CD14-positive monocyte (primary cell): ENCODE measurements at regions not wholly inside any gene's neighbourhood (a gene's known extent, or its start where the extent isn't known, plus 50 kb on each side); places are given as distances from the start of the nearest gene placed in this dataset.

ENCODE experiments used
- DNase-seq, 3 donors: peaks; one replicate each; pipeline ENCODE4 v3.0.0-alpha.2; 2011 to 2022
- H2AFZ ChIP-seq: 2 replicates; pipeline ENCODE4 v1.6.0; 2012; ENCODE audit warnings: mild to moderate bottlenecking, low read depth, low read length, inconsistent platforms; ENCODE audit not compliant: insufficient read depth, poor library complexity, severe bottlenecking
- H3K27ac ChIP-seq, 2 donors: 1 replicate in 1 of 2; 2 replicates in 1 of 2; pipeline ENCODE4 v1.5.1; 2012 to 2013; ENCODE audit warnings: low read length in 2 of 2, control low read depth in 1 of 2, inconsistent platforms in 1 of 2, low read depth in 1 of 2, mild to moderate bottlenecking in 1 of 2
- H3K27me3 ChIP-seq, 2 donors: one replicate each; pipeline versions ENCODE4 v1.6.0 to v1.6.1; 2011 to 2013; ENCODE audit warnings: low read length in 2 of 2; ENCODE audit not compliant: control insufficient read depth in 2 of 2, insufficient read depth in 2 of 2
- H3K36me3 ChIP-seq, 2 donors: replicated peaks in 1 of 2; 1 replicate in 1 of 2; 2 replicates in 1 of 2; pipeline versions ENCODE4 v1.5.1 to v1.6.1; 2012 to 2013; ENCODE audit warnings: low read length in 2 of 2, control low read depth in 1 of 2, inconsistent platforms in 1 of 2, mild to moderate bottlenecking in 1 of 2; ENCODE audit not compliant: insufficient read depth in 2 of 2, control insufficient read depth in 1 of 2
- H3K4me1 ChIP-seq, 2 donors: 1 replicate in 1 of 2; 2 replicates in 1 of 2; pipeline versions ENCODE4 v1.5.1 to v1.6.1; 2012 to 2013; ENCODE audit warnings: low read length in 2 of 2, control low read depth in 1 of 2, inconsistent platforms in 1 of 2, mild to moderate bottlenecking in 1 of 2, moderate library complexity in 1 of 2; ENCODE audit not compliant: insufficient read depth in 2 of 2, control insufficient read depth in 1 of 2
- H3K4me2 ChIP-seq: replicated peaks from 2 replicates; pipeline ENCODE3; 2012; ENCODE audit warnings: low read length, moderate library complexity, mild to moderate bottlenecking; ENCODE audit not compliant: poor library complexity, severe bottlenecking; ENCODE audit errors: extremely low read depth
- H3K4me3 ChIP-seq, 3 experiments: fragments of 200-600 bp in 1 of 3; sonication (generic) in 1 of 3; replicated peaks in 1 of 3; 1 replicate in 2 of 3; 2 replicates in 1 of 3; pipeline ENCODE4 v1.5.1; 2011 to 2013; ENCODE audit warnings: low read length in 3 of 3, mild to moderate bottlenecking in 3 of 3, control low read depth in 2 of 3, low read depth in 2 of 3, inconsistent platforms in 1 of 3, moderate library complexity in 1 of 3
- H3K79me2 ChIP-seq: 2 replicates; pipeline ENCODE4 v1.6.0; 2012; ENCODE audit warnings: mild to moderate bottlenecking, control low read depth, inconsistent platforms, low read length, moderate library complexity; ENCODE audit not compliant: insufficient read depth
- H3K9ac ChIP-seq: 2 replicates; pipeline ENCODE4 v1.6.0; 2017; ENCODE audit warnings: low read length, mild to moderate bottlenecking; ENCODE audit not compliant: insufficient read depth, poor library complexity, severe bottlenecking
- H3K9me3 ChIP-seq, 2 donors: replicated peaks in 1 of 2; 1 replicate in 1 of 2; 2 replicates in 1 of 2; pipeline versions ENCODE4 v1.5.1 to v1.6.1; 2012 to 2013; ENCODE audit warnings: low read length in 2 of 2, control low read depth in 1 of 2; ENCODE audit not compliant: control insufficient read depth in 1 of 2, insufficient read depth in 1 of 2
- H4K20me1 ChIP-seq: 2 replicates; pipeline ENCODE4 v1.6.0; 2012; ENCODE audit warnings: mild to moderate bottlenecking, low read length, control low read depth, moderate library complexity; ENCODE audit not compliant: insufficient read depth
- H3K27ac Mint-ChIP-seq, 7 donors: one replicate each; pipeline ENCODE4 v1.8.0; 2020; ENCODE audit warnings: mild to moderate bottlenecking in 7 of 7, mixed read lengths in 7 of 7, moderate library complexity in 6 of 7, inconsistent platforms in 2 of 7
- H3K27me3 Mint-ChIP-seq, 3 donors: one replicate each; pipeline ENCODE4 v1.8.0; 2021 to 2022; ENCODE audit warnings: low read depth in 3 of 3, mild to moderate bottlenecking in 3 of 3, mixed read lengths in 3 of 3, moderate library complexity in 3 of 3, inconsistent platforms in 1 of 3
- H3K36me3 Mint-ChIP-seq, 2 donors: one replicate each; pipeline ENCODE4 v1.8.0; 2020; ENCODE audit warnings: mixed read lengths in 2 of 2, inconsistent platforms in 1 of 2, mild to moderate bottlenecking in 1 of 2
- H3K4me1 Mint-ChIP-seq: one replicate; pipeline ENCODE4 v1.8.0; 2020; ENCODE audit warnings: mild to moderate bottlenecking, mixed read lengths
- H3K4me3 Mint-ChIP-seq, 2 donors: one replicate each; pipeline ENCODE4 v1.8.0; 2020; ENCODE audit warnings: mild to moderate bottlenecking in 2 of 2, mixed read lengths in 2 of 2, moderate library complexity in 1 of 2
- H3K9me3 Mint-ChIP-seq, 7 donors: one replicate each; pipeline ENCODE4 v1.8.0; 2020 to 2022; ENCODE audit warnings: mixed read lengths in 7 of 7, mild to moderate bottlenecking in 6 of 7, moderate library complexity in 6 of 7, inconsistent platforms in 2 of 7
- WGBS: methylation state at CpG from one replicate; pipeline ENCODE4 v1.1.5; 2013; ENCODE audit warnings: missing lambda C conversion rate; ENCODE audit not compliant: insufficient coverage; 5-methylcytosine and 5-hydroxymethylcytosine counted together
- intact Hi-C, 2 donors: fragments of 100-400 bp; cut with micrococcal nuclease; formaldehyde crosslinking; loops; one replicate each; pipeline versions ENCODE4 v1.15.0 to v1.15.1; 2023
- TF ChIP-seq, protein P1 (sequence below): fragments of 200-600 bp; IDR thresholded peaks from one replicate; pipeline ENCODE4 v1.8.0; 2022; ENCODE audit warnings: antibody characterized with exemption, mild to moderate bottlenecking

DNA sequence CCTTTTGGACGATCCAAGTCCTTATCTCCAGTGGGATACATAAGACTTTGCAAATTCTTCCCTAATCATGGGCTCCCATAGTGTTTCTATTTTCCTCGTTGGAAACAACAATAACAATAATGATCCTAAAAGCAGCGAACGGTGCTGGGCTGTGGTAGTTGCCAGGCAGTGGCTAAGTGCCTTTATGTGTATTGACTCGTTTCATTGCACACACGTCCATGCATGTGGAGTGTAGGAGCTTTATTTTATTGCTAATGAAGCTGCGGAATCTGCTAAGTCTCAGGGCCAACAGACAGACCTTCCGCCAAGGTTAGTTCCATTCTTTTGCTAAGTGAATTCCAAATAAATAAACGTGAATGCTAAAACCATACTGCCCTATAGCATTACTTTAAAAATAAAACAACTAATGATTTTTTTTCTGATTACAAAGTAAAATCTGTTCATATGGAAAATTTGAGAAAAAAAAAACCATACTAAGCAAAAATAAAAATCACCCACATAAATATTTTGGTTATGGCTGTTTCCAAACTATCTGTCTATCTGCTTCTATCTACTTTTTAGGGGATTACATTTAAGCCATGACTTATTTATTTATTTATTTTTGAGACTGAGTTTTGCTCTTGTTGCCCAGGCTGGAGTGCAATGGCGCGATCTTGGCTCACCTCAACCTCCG, 297.9 kb downstream of the BMP7 start:
- no peak overlapping the region for H2AFZ ChIP-seq
- no peaks in the 10 kb centered on the region for H3K79me2 ChIP-seq
- TF ChIP-seq, protein P1, sequence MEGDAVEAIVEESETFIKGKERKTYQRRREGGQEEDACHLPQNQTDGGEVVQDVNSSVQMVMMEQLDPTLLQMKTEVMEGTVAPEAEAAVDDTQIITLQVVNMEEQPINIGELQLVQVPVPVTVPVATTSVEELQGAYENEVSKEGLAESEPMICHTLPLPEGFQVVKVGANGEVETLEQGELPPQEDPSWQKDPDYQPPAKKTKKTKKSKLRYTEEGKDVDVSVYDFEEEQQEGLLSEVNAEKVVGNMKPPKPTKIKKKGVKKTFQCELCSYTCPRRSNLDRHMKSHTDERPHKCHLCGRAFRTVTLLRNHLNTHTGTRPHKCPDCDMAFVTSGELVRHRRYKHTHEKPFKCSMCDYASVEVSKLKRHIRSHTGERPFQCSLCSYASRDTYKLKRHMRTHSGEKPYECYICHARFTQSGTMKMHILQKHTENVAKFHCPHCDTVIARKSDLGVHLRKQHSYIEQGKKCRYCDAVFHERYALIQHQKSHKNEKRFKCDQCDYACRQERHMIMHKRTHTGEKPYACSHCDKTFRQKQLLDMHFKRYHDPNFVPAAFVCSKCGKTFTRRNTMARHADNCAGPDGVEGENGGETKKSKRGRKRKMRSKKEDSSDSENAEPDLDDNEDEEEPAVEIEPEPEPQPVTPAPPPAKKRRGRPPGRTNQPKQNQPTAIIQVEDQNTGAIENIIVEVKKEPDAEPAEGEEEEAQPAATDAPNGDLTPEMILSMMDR = no peak
- H3K4me1 Mint-ChIP-seq = no peaks in the 10 kb centered on the region
- intact Hi-C loops = no loop called here
- H3K36me3 Mint-ChIP-seq = no peaks in the 10 kb centered on the region
- peaks cover 0 to 3% of the 10 kb centered on the region in 2 donors for H3K9me3 ChIP-seq
- H3K27ac ChIP-seq = no peak overlapping the region
- no peak overlapping the region for H3K4me2 ChIP-seq
- H3K4me3 Mint-ChIP-seq = no peak overlapping the region
- peaks cover under 1 to 11% of the 10 kb centered on the region in 2 donors for H3K27me3 ChIP-seq
- H3K36me3 ChIP-seq = no peaks in the 10 kb centered on the region
- peaks cover 10 to 24% (median 20%) of the 10 kb centered on the region in 3 donors for H3K27me3 Mint-ChIP-seq
- no peak overlapping the region for H3K9ac ChIP-seq
- no peak overlapping the region for H3K4me3 ChIP-seq
- peaks cover 0 to 5% (median 0%) of the 10 kb centered on the region in 7 donors for H3K9me3 Mint-ChIP-seq
- H3K27ac Mint-ChIP-seq = no peak overlapping the region
- H4K20me1 ChIP-seq = no peaks in the 10 kb centered on the region
- H3K4me1 ChIP-seq = no peaks in the 10 kb centered on the region
- no peak for DNase-seq
- 88% methylated on average over 4 of the region's 12 CpGs for WGBS

DNA sequence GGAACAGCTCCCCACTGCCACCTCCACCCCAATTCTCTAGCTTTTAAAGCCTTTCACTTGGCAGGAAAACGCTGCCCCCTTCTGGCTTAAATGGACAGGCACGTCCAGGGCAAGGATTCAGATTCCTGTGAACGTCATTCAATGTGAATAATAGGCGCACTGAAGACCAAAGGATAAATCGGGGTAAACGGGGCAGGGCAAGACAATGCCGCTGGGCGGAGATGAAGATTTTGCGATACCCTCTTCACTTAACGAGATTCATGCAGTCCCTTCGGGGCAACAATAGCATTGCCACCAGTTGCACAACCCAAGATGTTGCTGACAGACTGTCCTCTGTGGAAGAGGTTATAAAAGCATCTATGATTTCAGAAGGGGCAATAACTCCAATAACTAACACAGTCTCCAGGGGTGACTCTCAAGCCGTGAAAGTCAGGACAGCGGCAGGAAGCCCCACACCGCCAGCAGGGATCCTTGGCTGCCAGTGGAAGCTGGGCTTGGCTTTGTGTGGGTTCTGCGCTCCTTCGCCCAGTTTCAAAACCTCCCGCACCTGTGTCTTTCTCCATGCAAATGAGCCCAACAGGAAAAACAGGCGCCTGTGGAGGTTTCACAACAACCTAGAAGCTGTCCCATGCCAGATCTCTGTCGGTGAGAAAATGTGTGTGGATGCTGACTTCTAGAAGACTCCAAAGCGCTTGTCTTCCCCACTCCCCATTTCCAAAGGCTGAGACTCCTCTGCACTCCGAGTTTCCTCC, 291.8 kb downstream of the BMP7 start:
- H3K36me3 Mint-ChIP-seq = no peaks in the 10 kb centered on the region
- Histone ChIP-seq H3K9ac (no peak overlapping the region), H2AFZ (no peak overlapping the region), H4K20me1 (no peaks in the 10 kb centered on the region), H3K36me3 (no peaks in the 10 kb centered on the region), H3K4me1 (no peaks in the 10 kb centered on the region), H3K27ac (no peak overlapping the region), H3K27me3 (peaks cover 7 to 34% of the 10 kb centered on the region in 2 donors), H3K4me2 (no peak overlapping the region), H3K4me3 (no peak overlapping the region), H3K79me2 (no peaks in the 10 kb centered on the region), H3K9me3 (no peaks in the 10 kb centered on the region)
- H3K9me3 Mint-ChIP-seq = peaks cover 0 to 4% (median 0%) of the 10 kb centered on the region in 7 donors
- 6% methylated on average over 6 of the region's 21 CpGs for WGBS
- intact Hi-C loops = no loop called here
- TF ChIP-seq, protein P1 = no peak
- H3K27ac Mint-ChIP-seq = peak overlapping the region in 1 of 7 donors; percentile 48
- DNase-seq = no peak
- peak overlapping the region in 1 of 2 donors; percentile 30 for H3K4me3 Mint-ChIP-seq
- H3K27me3 Mint-ChIP-seq = peaks cover 36 to 53% (median 49%) of the 10 kb centered on the region in 3 donors
- no peaks in the 10 kb centered on the region for H3K4me1 Mint-ChIP-seq
